Esophagus muscularis mucosa (tissue), 3 donors: ENCODE measurements at regions not wholly inside any gene's neighbourhood (a gene's known extent, or its start where the extent isn't known, plus 50 kb on each side); places are given as distances from the start of the nearest gene placed in this dataset.

Experiments
- EP300 ChIP-seq: sonication (generic); formaldehyde crosslinking; IDR thresholded peaks from one replicate; pipeline ENCODE4 v1.6.1; 2017; ENCODE audit warnings: antibody characterized with exemption
- TF ChIP-seq, protein P1 (sequence below), 3 experiments: fragments of 200-600 bp in 2 of 3; fragments of 450-650 bp in 1 of 3; sonication (generic) in 2 of 3; IDR thresholded peaks; one replicate each; pipeline ENCODE4 v1.5.1; 2017 to 2019; ENCODE audit warnings: antibody characterized with exemption in 3 of 3, mild to moderate bottlenecking in 2 of 3, moderate library complexity in 1 of 3

- TF ChIP-seq, protein P1, sequence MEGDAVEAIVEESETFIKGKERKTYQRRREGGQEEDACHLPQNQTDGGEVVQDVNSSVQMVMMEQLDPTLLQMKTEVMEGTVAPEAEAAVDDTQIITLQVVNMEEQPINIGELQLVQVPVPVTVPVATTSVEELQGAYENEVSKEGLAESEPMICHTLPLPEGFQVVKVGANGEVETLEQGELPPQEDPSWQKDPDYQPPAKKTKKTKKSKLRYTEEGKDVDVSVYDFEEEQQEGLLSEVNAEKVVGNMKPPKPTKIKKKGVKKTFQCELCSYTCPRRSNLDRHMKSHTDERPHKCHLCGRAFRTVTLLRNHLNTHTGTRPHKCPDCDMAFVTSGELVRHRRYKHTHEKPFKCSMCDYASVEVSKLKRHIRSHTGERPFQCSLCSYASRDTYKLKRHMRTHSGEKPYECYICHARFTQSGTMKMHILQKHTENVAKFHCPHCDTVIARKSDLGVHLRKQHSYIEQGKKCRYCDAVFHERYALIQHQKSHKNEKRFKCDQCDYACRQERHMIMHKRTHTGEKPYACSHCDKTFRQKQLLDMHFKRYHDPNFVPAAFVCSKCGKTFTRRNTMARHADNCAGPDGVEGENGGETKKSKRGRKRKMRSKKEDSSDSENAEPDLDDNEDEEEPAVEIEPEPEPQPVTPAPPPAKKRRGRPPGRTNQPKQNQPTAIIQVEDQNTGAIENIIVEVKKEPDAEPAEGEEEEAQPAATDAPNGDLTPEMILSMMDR (IDR thresholded peaks at IDR 0.05) = no peak
- no peak for TF ChIP-seq EP300
These were observed 67.9 kb upstream of the SLC35C1 start for GRCh38 chr11:45737056-45737455.
